Muscle of arm (tissue), 1 donor: ENCODE measurements at regions not wholly inside any gene's neighbourhood (a gene's known extent, or its start where the extent isn't known, plus 50 kb on each side); places are given as distances from the start of the nearest gene placed in this dataset.

Experiments used
- DNase-seq: peaks from one replicate; pipeline ENCODE4 v3.0.0-alpha.2; 2013

DNA sequence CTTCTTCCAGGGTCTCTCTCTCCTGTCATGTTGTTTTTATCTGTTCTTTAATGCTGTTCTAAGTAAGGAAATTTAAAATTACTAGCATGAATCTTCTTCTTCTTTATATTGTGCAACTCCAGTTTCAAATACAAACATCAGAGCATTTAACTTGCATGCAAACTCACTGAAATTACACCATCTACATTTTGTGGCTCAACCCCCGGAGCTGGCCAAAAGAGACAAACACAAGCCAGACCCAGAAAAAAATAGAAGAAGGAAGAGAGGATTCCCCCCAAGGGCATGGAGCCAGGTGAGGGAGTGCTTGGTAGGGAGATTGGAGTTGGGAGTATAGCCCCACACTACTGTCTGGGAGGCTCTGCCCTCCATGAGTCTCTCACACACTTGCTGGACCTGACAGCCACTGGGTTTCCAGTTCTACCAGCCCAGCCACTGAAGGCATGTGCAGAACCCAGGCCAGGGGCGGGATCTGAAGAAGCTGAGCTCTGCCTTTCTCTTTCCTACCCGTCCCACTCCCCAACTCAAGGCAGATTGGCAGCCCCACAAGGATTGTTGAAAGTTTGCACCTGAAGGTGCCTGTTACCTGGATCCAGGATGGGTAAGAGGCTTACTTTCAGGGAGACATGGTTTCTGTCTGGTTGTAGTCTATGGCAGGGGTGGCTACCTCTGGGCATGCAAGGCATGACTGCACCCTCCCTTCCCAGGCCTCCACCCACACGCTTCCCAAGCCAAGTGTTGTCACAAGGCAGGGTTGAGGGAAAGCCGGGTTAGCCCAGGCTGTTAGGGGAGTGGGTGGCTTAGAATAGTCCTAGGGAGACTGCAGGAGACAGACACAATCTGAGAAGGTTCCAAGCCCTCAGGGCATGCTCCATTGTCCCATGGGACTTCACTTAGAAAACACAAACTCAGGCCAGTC, 297.2 kb downstream of the TGFB2 start:
- no peak for DNase-seq

- no peak for DNase-seq
Measured at GRCh38 chr1:218643281-218643680, 298.1 kb downstream of the TGFB2 start.

DNA sequence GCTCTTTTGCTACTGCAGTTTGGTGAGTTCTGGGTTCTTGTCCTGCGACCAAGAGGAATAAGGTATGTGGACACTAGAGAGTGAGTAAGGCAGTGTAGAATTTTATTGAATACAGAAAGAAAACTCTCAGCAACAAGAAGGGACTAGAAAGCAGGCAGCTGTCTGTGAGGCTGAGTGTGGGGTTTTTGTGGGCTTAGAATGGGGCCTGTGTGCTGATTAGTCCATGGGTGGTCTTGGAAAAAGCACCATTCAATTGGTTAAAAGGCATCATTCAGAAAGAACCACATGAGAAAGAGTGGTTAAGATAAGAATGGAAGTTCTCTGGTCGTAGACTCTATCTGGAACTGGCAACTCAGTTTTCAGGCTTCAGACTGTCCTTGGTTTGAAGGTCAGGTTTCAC, 298.8 kb downstream of the TGFB2 start:
- no peak for DNase-seq

GRCh38 chr1:218646288-218646687, 301.2 kb downstream of the TGFB2 start:
- no peak for DNase-seq

- DNase-seq = no peak
Measured at GRCh38 chr1:218656301-218657037, 311.3 kb downstream of the TGFB2 start.

DNA sequence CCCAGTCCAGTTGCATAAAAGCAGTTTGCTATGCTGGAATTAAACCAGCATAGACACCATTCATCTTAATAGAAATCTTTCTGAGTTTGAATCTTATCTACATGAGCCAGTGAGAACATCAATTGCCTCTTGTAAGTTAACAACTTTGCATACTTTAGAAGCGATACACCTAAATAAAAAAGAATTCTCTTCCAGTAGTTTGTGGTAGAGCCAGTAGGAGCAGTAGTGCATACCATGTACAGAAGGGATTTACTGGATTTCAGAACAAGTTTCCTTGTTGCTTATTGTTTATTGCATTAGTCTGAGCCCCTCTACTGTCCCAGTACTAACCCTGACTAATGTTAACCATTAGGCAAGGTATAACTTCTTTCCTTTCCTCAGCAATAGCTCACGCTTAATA, 313.1 kb downstream of the TGFB2 start:
- DNase-seq = no peak

- DNase-seq = no peak
Measured at GRCh38 chr1:218658899-218659298, 313.8 kb downstream of the TGFB2 start.

DNA sequence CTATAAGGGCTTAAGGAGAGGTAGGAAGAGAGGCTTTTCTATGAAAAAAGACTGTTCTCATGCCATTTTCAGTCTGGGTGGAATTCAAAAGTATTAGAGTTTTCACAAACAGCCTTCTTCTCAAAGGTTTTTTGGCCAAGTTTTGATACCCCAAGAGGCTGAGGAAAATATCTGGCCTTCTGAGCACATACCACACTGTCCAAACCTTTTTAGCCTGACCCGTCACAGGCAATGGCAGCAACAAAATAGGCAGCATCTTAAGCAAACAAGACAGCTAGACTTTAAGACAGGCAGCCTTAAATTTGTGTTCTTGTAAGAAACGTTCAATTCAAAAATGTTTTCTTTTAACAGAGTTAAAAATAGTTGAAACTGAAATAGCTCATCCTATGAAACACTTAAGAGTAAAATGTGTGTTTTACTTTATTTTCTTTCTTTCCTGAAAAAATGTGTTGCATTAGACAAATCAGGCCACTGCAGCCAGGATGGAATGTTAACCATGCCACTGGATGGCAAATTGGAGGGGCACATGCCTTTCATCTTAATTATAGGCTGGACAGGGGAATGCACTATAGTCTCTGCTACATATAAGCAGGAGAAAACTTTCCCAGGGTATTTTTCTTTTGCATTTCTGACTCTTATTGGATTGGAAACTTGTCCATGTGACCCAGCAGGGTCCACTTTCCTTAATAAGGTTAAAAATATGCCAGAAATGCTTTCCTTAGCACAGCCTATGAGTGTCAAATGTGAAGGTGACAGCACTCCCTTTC, 315.0 kb downstream of the TGFB2 start:
- no peak for DNase-seq

GRCh38 chr1:218660678-218661053, 315.5 kb downstream of the TGFB2 start:
- DNase-seq = no peak

GRCh38 chr1:218661411-218661810, 316.3 kb downstream of the TGFB2 start:
- DNase-seq = no peak

GRCh38 chr1:218664385-218665170, 319.4 kb downstream of the TGFB2 start:
- peak; percentile 38 for DNase-seq

GRCh38 chr1:218665221-218665620, 320.1 kb downstream of the TGFB2 start:
- peak; percentile 63 for DNase-seq

GRCh38 chr1:218666263-218666662, 321.1 kb downstream of the TGFB2 start:
- no peak for DNase-seq

- DNase-seq = no peak
Measured at GRCh38 chr1:218667781-218668516, 322.8 kb downstream of the TGFB2 start.

- no peak for DNase-seq
Measured at GRCh38 chr1:218669431-218669830, 324.3 kb downstream of the TGFB2 start.

DNA sequence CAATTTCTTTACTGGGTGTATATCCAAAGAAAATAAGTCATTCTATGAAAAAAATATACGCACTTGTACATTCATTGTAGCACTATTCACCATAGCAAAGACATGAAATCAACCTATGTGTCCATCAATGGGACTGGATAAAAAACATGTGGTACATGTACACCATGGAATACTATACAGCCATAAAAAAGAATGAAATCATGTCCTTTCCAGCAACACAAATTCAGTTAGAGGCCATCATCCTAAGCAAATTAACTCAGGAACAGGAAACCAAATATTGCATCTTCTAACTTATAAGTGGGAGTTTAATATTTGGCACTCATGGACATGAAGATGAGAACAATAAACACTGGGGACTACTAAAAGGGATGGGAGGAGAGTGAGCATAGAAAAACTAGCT, 325.7 kb downstream of the TGFB2 start:
- DNase-seq = no peak

GRCh38 chr1:218671573-218671972, 326.4 kb downstream of the TGFB2 start:
- DNase-seq = no peak

DNA sequence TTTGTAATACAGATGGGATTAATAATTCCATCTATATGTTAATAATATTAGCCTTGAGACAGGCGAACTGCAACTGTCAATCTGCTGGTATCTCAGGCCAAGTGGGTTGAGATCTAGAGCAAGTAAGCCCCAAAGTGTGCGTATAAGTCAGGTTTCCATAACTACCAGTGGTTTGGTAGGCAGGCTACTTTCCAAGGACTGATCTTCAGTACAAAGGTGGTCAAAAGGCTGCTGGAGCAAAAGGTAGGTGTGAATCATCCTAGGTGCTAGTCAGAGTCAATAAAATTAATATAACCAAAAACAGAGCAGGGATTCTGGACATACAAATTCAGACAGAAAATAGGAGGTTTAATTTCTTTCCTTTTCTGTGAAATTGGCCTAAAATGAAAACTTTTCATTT, 328.0 kb downstream of the TGFB2 start:
- DNase-seq = no peak

DNA sequence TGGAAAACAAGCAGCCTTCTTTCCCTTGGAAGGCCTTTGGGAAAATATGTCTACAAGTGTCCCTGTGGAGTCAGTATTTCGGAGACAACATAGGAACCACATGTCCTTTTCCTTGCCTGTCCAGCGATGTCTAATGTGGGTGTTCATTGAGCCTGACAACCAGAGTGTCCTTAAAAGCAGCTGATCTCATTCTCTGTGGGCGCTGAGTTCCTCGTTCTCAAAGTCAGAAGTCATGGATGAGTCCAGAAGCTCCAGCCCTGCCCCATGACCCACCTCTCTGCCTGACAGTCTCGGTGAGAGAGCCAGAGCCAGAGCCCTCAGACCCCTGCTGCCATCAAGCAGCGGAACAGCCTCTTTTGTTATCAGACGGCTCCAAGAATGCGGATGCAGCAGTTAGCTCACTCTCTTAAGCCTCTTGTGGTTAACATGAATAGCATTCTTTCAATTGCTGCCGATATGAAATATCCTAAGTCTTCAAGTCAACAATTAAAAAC, 329.2 kb downstream of the TGFB2 start:
- DNase-seq = no peak

DNA sequence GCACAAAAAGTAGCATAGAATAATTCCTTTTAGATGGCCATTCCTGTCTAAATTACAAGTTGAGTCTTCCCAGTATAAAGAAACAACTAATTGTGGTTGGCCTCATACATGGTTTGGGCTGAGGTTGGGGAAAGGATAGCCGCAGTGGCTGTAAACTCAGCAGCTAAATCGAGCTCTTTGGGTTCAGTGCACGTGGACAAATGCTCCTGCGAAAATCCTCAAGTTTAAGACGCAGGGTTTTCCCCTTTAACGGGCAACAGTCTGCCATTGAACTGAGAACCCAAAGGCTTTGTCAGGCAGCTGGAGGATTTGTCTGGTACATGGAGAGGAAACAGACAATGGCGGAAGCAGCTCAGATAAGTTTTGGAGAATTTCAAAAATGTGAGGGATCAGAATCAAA, 331.9 kb downstream of the TGFB2 start:
- no peak for DNase-seq

GRCh38 chr1:218679391-218679790, 334.3 kb downstream of the TGFB2 start:
- no peak for DNase-seq
